Natural killer cell treated with Interleukin-12 subunit alpha and Interleukin-12 subunit beta and Interleukin-15 and Interleukin-18, amount 100 ng/mL, for 72 hours (primary cell): ENCODE measurements at regions not wholly inside any gene's neighbourhood (a gene's known extent, or its start where the extent isn't known, plus 50 kb on each side); places are given as distances from the start of the nearest gene placed in this dataset.

ENCODE experiments used
- ATAC-seq, 2 donors: fragments of 150-1000 bp; cut with Tn5 transposase in 1 of 2; sonication (Bioruptor Pico), chemical (Tn5 transposase) in 1 of 2; 2 replicates each; pipeline ENCODE4 v1.10.0; 2021
- DNase-seq: peaks from one replicate; pipeline ENCODE4 v3.0.0; 2022; ENCODE audit warnings: low spot score
- H3K27ac Mint-ChIP-seq, 2 donors: 1 replicate in 1 of 2; 2 replicates in 1 of 2; pipeline ENCODE4 v1.8.0; 2022; ENCODE audit warnings: mixed read lengths in 2 of 2, mild to moderate bottlenecking in 1 of 2, moderate library complexity in 1 of 2
- H3K27me3 Mint-ChIP-seq, 2 donors: 1 replicate in 1 of 2; 2 replicates in 1 of 2; pipeline ENCODE4 v1.8.0; 2022; ENCODE audit warnings: mixed read lengths in 2 of 2
- H3K36me3 Mint-ChIP-seq: one replicate; pipeline ENCODE4 v1.8.0; 2022; ENCODE audit warnings: mixed read lengths
- H3K4me1 Mint-ChIP-seq, 2 donors: 1 replicate in 1 of 2; 2 replicates in 1 of 2; pipeline ENCODE4 v1.8.0; 2022; ENCODE audit warnings: low read depth in 2 of 2, mixed read lengths in 2 of 2, mild to moderate bottlenecking in 1 of 2
- H3K4me3 Mint-ChIP-seq: one replicate; pipeline ENCODE4 v1.8.0; 2022; ENCODE audit warnings: mixed read lengths
- H3K9me3 Mint-ChIP-seq: 2 replicates; pipeline ENCODE4 v1.8.0; 2022; ENCODE audit warnings: mixed read lengths

- Mint-ChIP-seq H3K4me3 (no peak overlapping the region), H3K27ac (no peak overlapping the region), H3K36me3 (no peaks in the 10 kb centered on the region), H3K9me3 (peaks cover 14% of the 10 kb centered on the region), H3K4me1 (no peaks in the 10 kb centered on the region), H3K27me3 (no peaks in the 10 kb centered on the region)
- ATAC-seq (no peak), DNase-seq (no peak)
Observed at GRCh38 chr4:18278244-18278643, 256.7 kb upstream of the LCORL start.

- no peaks in the 10 kb centered on the region for H3K4me1 Mint-ChIP-seq
- no peaks in the 10 kb centered on the region for H3K36me3 Mint-ChIP-seq
- no peak for ATAC-seq
- no peak for DNase-seq
- no peak overlapping the region for H3K27ac Mint-ChIP-seq
- no peak overlapping the region for H3K4me3 Mint-ChIP-seq
- H3K9me3 Mint-ChIP-seq = peaks cover 9% of the 10 kb centered on the region
- H3K27me3 Mint-ChIP-seq = peaks cover 0 to 6% of the 10 kb centered on the region in 2 donors
Observed at GRCh38 chr4:18262832-18263231, 241.3 kb upstream of the LCORL start.

DNA sequence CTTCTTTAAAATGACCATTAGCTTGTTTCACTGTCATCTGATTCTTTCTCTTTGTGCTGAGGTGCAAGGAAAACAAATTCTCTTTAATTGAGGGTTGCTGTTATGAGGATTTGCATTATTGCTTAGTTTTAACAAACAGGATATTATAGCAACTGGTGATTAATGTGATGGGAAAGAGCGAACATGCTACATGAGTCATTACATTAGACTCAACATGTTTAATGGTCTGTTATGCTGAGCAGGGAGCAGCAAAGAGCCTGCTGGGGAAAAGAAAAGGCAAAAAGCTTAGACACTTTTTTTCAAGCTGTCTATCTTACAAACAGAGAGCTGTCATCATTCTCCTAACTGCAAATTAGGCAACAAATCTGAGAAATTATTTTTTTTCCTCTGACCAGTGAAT is 230.5 kb upstream of the LCORL start:
- Mint-ChIP-seq H3K27ac (no peak overlapping the region), H3K9me3 (peaks cover 9% of the 10 kb centered on the region), H3K36me3 (no peaks in the 10 kb centered on the region), H3K4me1 (no peaks in the 10 kb centered on the region), H3K27me3 (no peaks in the 10 kb centered on the region), H3K4me3 (no peak overlapping the region)
- no peak for ATAC-seq
- DNase-seq = no peak

DNA sequence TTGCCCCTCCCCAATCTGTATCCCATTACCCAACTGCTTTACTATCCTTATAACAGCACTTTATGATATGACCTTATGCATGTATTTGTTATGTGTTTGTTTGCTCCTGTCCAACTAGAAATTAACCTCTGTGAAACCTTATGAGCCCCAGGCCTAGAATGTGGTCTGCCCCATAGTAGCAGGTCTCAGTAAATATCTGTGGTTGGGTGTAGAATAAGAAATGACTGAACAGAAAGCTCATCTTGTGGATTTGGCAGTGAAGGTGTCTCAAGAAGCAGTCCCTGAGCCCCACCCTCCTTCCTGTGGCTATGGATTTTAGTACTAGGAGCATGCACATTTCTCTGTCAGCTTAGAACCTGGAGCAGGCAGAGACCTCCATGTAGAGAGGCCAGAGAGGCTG is 229.0 kb upstream of the LCORL start:
- ATAC-seq = no peak
- H3K9me3 Mint-ChIP-seq = peaks cover 8% of the 10 kb centered on the region
- H3K27me3 Mint-ChIP-seq = no peaks in the 10 kb centered on the region
- DNase-seq = no peak
- H3K4me1 Mint-ChIP-seq = no peaks in the 10 kb centered on the region
- no peaks in the 10 kb centered on the region for H3K36me3 Mint-ChIP-seq
- H3K4me3 Mint-ChIP-seq = no peak overlapping the region
- H3K27ac Mint-ChIP-seq = no peak overlapping the region

- ATAC-seq = no peak
- Mint-ChIP-seq H3K36me3 (no peaks in the 10 kb centered on the region), H3K27me3 (peaks cover 0 to 5% of the 10 kb centered on the region in 2 donors)
Observed at GRCh38 chr4:18248611-18249010, 227.1 kb upstream of the LCORL start.

GRCh38 chr4:18247189-18247588 is 225.6 kb upstream of the LCORL start:
- H3K27ac Mint-ChIP-seq = no peak overlapping the region
- ATAC-seq (no peak), DNase-seq (no peak)
- no peak overlapping the region for H3K4me3 Mint-ChIP-seq
- no peaks in the 10 kb centered on the region for H3K36me3 Mint-ChIP-seq
- no peaks in the 10 kb centered on the region for H3K4me1 Mint-ChIP-seq
- H3K27me3 Mint-ChIP-seq = peaks cover 0 to 8% of the 10 kb centered on the region in 2 donors
- H3K9me3 Mint-ChIP-seq = no peaks in the 10 kb centered on the region

More at GRCh38 chr4:18248611-18249010, 227.1 kb upstream of the LCORL start:
- Mint-ChIP-seq H3K27ac (no peak overlapping the region), H3K4me1 (no peaks in the 10 kb centered on the region), H3K9me3 (peaks cover 4% of the 10 kb centered on the region), H3K4me3 (no peak overlapping the region)
- no peak for DNase-seq

DNA sequence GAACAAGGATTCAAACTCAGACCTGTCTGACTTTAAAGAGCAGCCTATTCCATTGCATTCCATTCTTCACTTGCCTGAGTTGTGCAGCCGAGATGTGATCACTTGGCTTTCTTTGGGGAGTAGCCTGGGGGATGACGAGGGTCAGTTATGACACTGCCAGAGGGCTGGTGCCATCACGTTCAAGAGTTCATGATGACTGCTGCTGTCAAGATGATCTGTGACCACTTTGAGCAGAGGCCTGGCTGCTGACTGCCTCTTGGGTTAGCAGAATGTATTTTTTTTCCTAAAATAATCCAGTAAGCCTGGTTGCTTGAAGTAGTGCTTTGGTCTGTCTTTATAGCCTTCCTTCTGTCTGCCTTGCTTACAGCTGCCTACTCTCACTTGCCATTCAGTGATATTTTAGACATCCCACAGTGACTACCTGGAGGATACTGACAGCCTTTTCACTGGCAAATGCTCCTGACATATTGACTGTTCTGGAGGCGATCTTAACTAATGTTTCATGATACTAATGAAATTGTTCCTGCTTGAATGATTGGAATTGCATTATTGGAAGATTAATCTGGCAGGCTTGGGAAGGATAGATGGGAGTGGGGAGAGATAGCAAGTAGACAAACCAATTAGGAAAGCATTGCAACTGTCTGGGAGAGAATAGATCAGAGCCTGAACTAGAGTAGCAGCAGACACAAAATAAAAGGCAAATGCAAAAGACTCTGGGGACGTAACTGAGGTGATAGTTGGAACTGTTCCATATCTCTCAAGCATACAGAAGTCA is 221.6 kb upstream of the LCORL start:
- no peaks in the 10 kb centered on the region for H3K36me3 Mint-ChIP-seq
- H3K9me3 Mint-ChIP-seq = no peaks in the 10 kb centered on the region
- peaks cover 0 to 8% of the 10 kb centered on the region in 2 donors for H3K27me3 Mint-ChIP-seq
- H3K4me3 Mint-ChIP-seq = no peak overlapping the region
- DNase-seq (no peak), ATAC-seq (no peak)
- H3K27ac Mint-ChIP-seq = no peak overlapping the region
- no peaks in the 10 kb centered on the region for H3K4me1 Mint-ChIP-seq

- DNase-seq (no peak), ATAC-seq (no peak)
- H3K27ac Mint-ChIP-seq = no peak overlapping the region
- H3K4me3 Mint-ChIP-seq = no peak overlapping the region
- no peaks in the 10 kb centered on the region for H3K9me3 Mint-ChIP-seq
- H3K27me3 Mint-ChIP-seq = peaks cover 0 to 8% of the 10 kb centered on the region in 2 donors
- no peaks in the 10 kb centered on the region for H3K36me3 Mint-ChIP-seq
- H3K4me1 Mint-ChIP-seq = no peaks in the 10 kb centered on the region
Observed at GRCh38 chr4:18241727-18242126, 220.2 kb upstream of the LCORL start.

DNA sequence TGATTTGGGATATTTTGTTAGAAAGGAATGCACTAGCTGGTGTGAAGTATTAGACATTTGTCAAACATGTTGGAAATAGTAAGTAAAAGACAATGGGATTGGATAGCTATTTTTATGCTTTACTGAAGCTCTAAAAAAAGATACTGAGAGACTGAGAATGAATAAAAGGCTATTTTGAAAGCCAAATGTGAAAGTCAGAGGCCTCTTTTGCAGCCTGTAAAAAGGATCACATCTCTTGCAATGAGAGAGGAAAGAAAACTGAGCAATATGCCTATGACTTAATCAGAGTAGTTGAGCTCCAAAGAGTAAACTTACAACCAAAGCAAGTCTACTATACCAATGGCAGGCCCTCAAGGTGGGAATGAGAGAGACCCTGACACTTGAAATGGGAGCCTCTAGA is 212.6 kb upstream of the LCORL start:
- H3K4me1 Mint-ChIP-seq = no peaks in the 10 kb centered on the region
- ATAC-seq (no peak), DNase-seq (no peak)
- H3K27me3 Mint-ChIP-seq = no peaks in the 10 kb centered on the region
- H3K4me3 Mint-ChIP-seq = no peak overlapping the region
- no peaks in the 10 kb centered on the region for H3K36me3 Mint-ChIP-seq
- no peak overlapping the region for H3K27ac Mint-ChIP-seq
- H3K9me3 Mint-ChIP-seq = peaks cover 6% of the 10 kb centered on the region

- DNase-seq = no peak
- ATAC-seq = no peak
- Mint-ChIP-seq H3K4me3 (no peak overlapping the region), H3K27ac (no peak overlapping the region), H3K4me1 (no peaks in the 10 kb centered on the region), H3K27me3 (no peaks in the 10 kb centered on the region), H3K9me3 (peaks cover 9% of the 10 kb centered on the region), H3K36me3 (no peaks in the 10 kb centered on the region)
Observed at GRCh38 chr4:18231726-18232125, 210.2 kb upstream of the LCORL start.

DNA sequence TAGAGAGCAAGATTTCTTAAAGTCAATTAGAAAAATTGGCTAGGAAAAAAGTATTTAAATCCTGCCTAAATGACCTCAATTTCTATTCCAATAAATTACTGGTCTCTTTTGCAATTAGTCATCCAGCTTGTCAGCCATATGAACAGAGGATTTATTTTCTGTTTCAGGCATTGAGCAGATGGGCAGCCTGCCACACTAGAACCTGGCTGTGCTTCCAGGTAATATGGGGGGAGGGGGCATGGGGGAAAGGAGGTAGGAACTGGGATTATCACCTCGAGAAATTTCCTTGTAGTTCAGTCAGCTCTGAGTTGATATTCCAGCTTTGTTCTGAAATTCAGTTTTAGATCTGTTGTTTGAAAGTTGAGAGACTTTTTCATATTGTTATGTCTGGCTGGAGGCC is 206.3 kb upstream of the LCORL start:
- DNase-seq (no peak), ATAC-seq (no peak)
- Mint-ChIP-seq H3K4me1 (no peaks in the 10 kb centered on the region), H3K36me3 (no peaks in the 10 kb centered on the region), H3K27me3 (no peaks in the 10 kb centered on the region), H3K27ac (no peak overlapping the region), H3K4me3 (no peak overlapping the region), H3K9me3 (peaks cover 15% of the 10 kb centered on the region)

GRCh38 chr4:18214411-18215055 is 193.0 kb upstream of the LCORL start:
- H3K4me3 Mint-ChIP-seq = no peak overlapping the region
- H3K36me3 Mint-ChIP-seq = no peaks in the 10 kb centered on the region
- H3K9me3 Mint-ChIP-seq = peaks cover 8% of the 10 kb centered on the region
- ATAC-seq (no peak), DNase-seq (no peak)
- H3K27ac Mint-ChIP-seq = no peak overlapping the region
- no peaks in the 10 kb centered on the region for H3K4me1 Mint-ChIP-seq
- H3K27me3 Mint-ChIP-seq = no peaks in the 10 kb centered on the region

DNA sequence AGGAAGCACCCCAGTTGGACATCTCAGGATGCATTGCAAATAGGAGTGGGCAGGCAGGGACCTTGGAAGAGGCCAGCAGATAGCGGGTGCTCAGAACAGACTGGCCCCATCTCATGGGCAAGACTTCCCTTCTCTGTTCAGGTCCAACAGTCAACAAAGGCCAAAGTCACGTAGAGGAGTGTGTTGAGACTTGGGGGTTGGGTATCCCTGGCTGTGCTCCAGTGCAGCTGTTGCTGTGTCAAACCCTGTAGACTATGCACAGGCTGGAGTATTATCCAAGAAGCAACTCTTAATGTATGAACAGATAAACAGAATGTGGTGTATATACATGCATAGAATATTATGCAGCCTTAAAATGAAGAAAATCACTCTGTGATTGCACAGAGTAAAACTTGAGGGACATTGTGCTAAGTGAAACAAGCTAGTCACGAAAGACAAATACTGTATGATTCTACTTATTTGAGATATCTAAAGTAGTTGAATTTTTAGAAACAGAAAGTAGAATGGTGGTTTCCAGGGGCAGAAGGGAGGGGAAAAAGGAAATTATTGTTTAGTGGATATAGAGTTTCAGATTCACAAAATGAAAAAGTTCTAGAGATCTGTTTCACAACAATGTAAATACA is 192.1 kb upstream of the LCORL start:
- Mint-ChIP-seq H3K27ac (no peak overlapping the region), H3K27me3 (peaks cover 0 to 5% of the 10 kb centered on the region in 2 donors), H3K36me3 (no peaks in the 10 kb centered on the region), H3K4me1 (no peaks in the 10 kb centered on the region), H3K9me3 (peaks cover 8% of the 10 kb centered on the region), H3K4me3 (no peak overlapping the region)
- ATAC-seq = no peak
- no peak for DNase-seq

DNA sequence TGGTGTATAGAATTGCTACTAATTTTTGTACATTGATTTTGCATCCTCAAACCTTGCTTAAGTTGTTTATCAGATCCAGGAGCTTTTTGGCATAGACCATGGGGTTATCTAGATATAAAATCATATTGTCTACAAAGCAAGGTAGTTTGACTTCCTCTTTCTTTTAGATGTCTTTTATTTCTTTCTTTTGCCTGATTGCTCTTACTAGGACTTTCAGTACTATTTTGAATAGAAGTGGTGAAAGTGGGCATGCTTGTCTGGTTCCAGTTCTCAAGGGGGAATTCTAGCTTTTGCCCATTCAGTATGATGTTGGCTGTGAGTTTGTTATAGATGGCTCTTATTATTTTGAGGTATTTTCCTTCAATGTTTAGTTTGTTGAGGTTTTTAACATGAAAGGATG is 187.9 kb upstream of the LCORL start:
- no peak for ATAC-seq
- Mint-ChIP-seq H3K27ac (no peak overlapping the region), H3K36me3 (no peaks in the 10 kb centered on the region), H3K4me1 (no peaks in the 10 kb centered on the region), H3K4me3 (no peak overlapping the region), H3K27me3 (peaks cover 0 to 8% of the 10 kb centered on the region in 2 donors), H3K9me3 (peaks cover 8% of the 10 kb centered on the region)
- DNase-seq = no peak
